HepG2 (cell line): ENCODE measurements at regions not wholly inside any gene's neighbourhood (a gene's known extent, or its start where the extent isn't known, plus 50 kb on each side); places are given as distances from the start of the nearest gene placed in this dataset.

ENCODE experiments used
- ATAC-seq: fragments of 200-7000 bp; cut with Tn5 transposase; 3 replicates; pipeline ENCODE4 v1.9.1; 2020; ENCODE audit warnings: mild to moderate bottlenecking, moderate library complexity
- BruUV-seq: library from RNA; stranded (reverse); fragments of 400-500 nt; replicated peaks from 2 replicates; lab custom pipeline; 2021; lab: Mats Ljungman, UMichigan
- CTCF ChIA-PET: fragments of 300-600 bp; formaldehyde crosslinking; extraction: SDS; loops from one replicate; lab custom pipeline; 2021; ENCODE audit warnings: low total read pairs, inconsistent platforms, low intra/inter-chr PET ratio; lab: Yijun Ruan, JAX
- POLR2A ChIA-PET: fragments of 350-600 bp; sonication (Branson Sonifier 250); formaldehyde crosslinking; loops from one replicate; lab custom pipeline; 2020; ENCODE audit warnings: antibody characterized with exemption, inconsistent platforms; lab: Yijun Ruan, JAX
- DNase-seq: peaks from one replicate; pipeline ENCODE4 v3.0.0-alpha.2; 2015; ENCODE audit warnings: low spot score
- FAIRE-seq: peaks from 3 replicates; lab custom pipeline; 2011; peaks lifted over from hg19 to GRCh38; lab: Jason Lieb, UNC
- H2AFZ ChIP-seq: one replicate; pipeline ENCODE4 v1.6.1; 2011; ENCODE audit warnings: low read length, inconsistent platforms
- H3K27ac ChIP-seq: fragments of 300-600 bp; 3 replicates; pipeline ENCODE4 v1.8.0; 2011; ENCODE audit warnings: mixed run types, mild to moderate bottlenecking, mixed read lengths, low read length, inconsistent platforms; ENCODE audit not compliant: insufficient read depth; ENCODE audit errors: extremely low read length
- H3K27me3 ChIP-seq, 2 experiments: fragments of 200-600 bp in 1 of 2; 2 replicates in 1 of 2; 3 replicates in 1 of 2; pipeline versions ENCODE4 v1.6.0 to v1.8.0; 2011; ENCODE audit warnings: low read length in 2 of 2, mild to moderate bottlenecking in 2 of 2, moderate library complexity in 2 of 2, inconsistent platforms in 1 of 2; ENCODE audit not compliant: insufficient read depth in 2 of 2, control insufficient read depth in 1 of 2
- H3K36me3 ChIP-seq, 2 experiments: fragments of 200-600 bp in 1 of 2; replicated peaks in 1 of 2; 2 replicates in 1 of 2; 3 replicates in 1 of 2; pipeline versions ENCODE4 v1.5.1 to v1.8.0; 2011; ENCODE audit warnings: low read length in 2 of 2, inconsistent platforms in 1 of 2; ENCODE audit not compliant: insufficient read depth in 2 of 2, control insufficient read depth in 1 of 2
- H3K4me1 ChIP-seq: 2 replicates; pipeline ENCODE4 v1.5.1; 2012; ENCODE audit warnings: low read length, inconsistent platforms; ENCODE audit not compliant: insufficient read depth
- H3K4me2 ChIP-seq: 2 replicates; pipeline ENCODE4 v1.6.0; 2011; ENCODE audit warnings: low read depth, low read length, inconsistent platforms
- H3K4me3 ChIP-seq, 3 experiments: fragments of 200-600 bp in 1 of 3; sonication (generic), shearing (Covaris generic) in 1 of 3; replicated peaks in 1 of 3; 2 replicates each; pipeline ENCODE4 v1.5.1; 2011 to 2016; ENCODE audit warnings: low read length in 3 of 3, inconsistent platforms in 2 of 3, low read depth in 2 of 3, mild to moderate bottlenecking in 2 of 3, control low read depth in 1 of 3, mixed read lengths in 1 of 3; ENCODE audit not compliant: insufficient read depth in 1 of 3
- H3K79me2 ChIP-seq: one replicate; pipeline ENCODE4 v1.6.1; 2011; ENCODE audit warnings: low read length, inconsistent platforms; ENCODE audit not compliant: insufficient read depth
- H3K9ac ChIP-seq: 2 replicates; pipeline ENCODE4 v1.6.0; 2011; ENCODE audit warnings: mild to moderate bottlenecking, low read depth, low read length, inconsistent platforms; ENCODE audit not compliant: insufficient read depth
- H3K9me3 ChIP-seq: 2 replicates; pipeline ENCODE4 v1.5.1; 2012; ENCODE audit warnings: mild to moderate bottlenecking, low read length
- H4K20me1 ChIP-seq: 2 replicates; pipeline ENCODE4 v1.6.0; 2011; ENCODE audit warnings: inconsistent platforms, mild to moderate bottlenecking, low read length, moderate library complexity; ENCODE audit not compliant: insufficient read depth
- KAT8 ChIP-seq: IDR thresholded peaks from 2 replicates; pipeline ENCODE4 v1.6.1; 2016; ENCODE audit warnings: missing genetic modification reagents, missing compliant biosample characterization
- MZF1 ChIP-seq: sonication (generic); formaldehyde crosslinking; IDR thresholded peaks from 2 replicates; pipeline ENCODE4 v1.8.1; 2023; ENCODE audit warnings: mild to moderate bottlenecking, missing genetic modification reagents, borderline replicate concordance
- POGZ ChIP-seq: sonication (generic); formaldehyde crosslinking; IDR thresholded peaks from 2 replicates; pipeline ENCODE4 v1.4.0; 2020; ENCODE audit warnings: mild to moderate bottlenecking, missing genetic modification reagents
- RARA ChIP-seq: IDR thresholded peaks from 2 replicates; pipeline ENCODE4 v1.6.1; 2016; ENCODE audit warnings: missing genetic modification reagents, missing compliant biosample characterization
- SMARCE1 ChIP-seq: fragments of 450-650 bp; IDR thresholded peaks from 2 replicates; pipeline ENCODE4 v1.6.1; 2017; ENCODE audit warnings: borderline replicate concordance
- TBL1XR1 ChIP-seq: fragments of 150-350 bp; IDR thresholded peaks from 2 replicates; pipeline ENCODE4 v1.6.1; 2014; ENCODE audit warnings: borderline replicate concordance, low read length; ENCODE audit not compliant: partially characterized antibody
- ZBTB44 ChIP-seq: sonication (generic); formaldehyde crosslinking; IDR thresholded peaks from 2 replicates; pipeline ENCODE4 v1.4.0; 2020; ENCODE audit warnings: missing genetic modification reagents
- ZNF142 ChIP-seq: sonication (generic); formaldehyde crosslinking; IDR thresholded peaks from 2 replicates; pipeline ENCODE4 v1.4.0; 2020; ENCODE audit warnings: missing genetic modification reagents
- ZNF18 ChIP-seq: sonication (generic); formaldehyde crosslinking; IDR thresholded peaks from 2 replicates; pipeline ENCODE4 v1.8.0; 2022; ENCODE audit warnings: mild to moderate bottlenecking, missing genetic modification reagents; ENCODE audit not compliant: insufficient replicate concordance
- ZNF496 ChIP-seq: sonication (generic); formaldehyde crosslinking; IDR thresholded peaks from 2 replicates; pipeline ENCODE4 v1.8.1; 2023; ENCODE audit warnings: mild to moderate bottlenecking, moderate library complexity, missing genetic modification reagents; ENCODE audit not compliant: insufficient replicate concordance
- ZNF629 ChIP-seq: sonication (generic); formaldehyde crosslinking; conservative IDR thresholded peaks from 2 replicates; pipeline ENCODE4 v1.5.0; 2020; ENCODE audit warnings: missing genetic modification reagents
- ZNF770 ChIP-seq: sonication (generic); formaldehyde crosslinking; IDR thresholded peaks from 2 replicates; pipeline ENCODE4 v1.5.0; 2020; ENCODE audit warnings: mild to moderate bottlenecking, missing genetic modification reagents
- WGBS: methylation state at CpG from one replicate; pipeline ENCODE4 v1.1.6; 2017; ENCODE audit warnings: low lambda C conversion rate; 5-methylcytosine and 5-hydroxymethylcytosine counted together
- in situ Hi-C: cut with HindIII; loops from 2 replicates; pipeline ENCODE4 v1.10.0; 2017; ENCODE audit warnings: low pct_unique_long_range_greater_than_20kb; ENCODE audit not compliant: extremely low pct_ligation_motif_present
- intact Hi-C: fragments of 100-400 bp; cut with micrococcal nuclease; formaldehyde crosslinking; loops from one replicate; pipeline ENCODE4 v1.10.0; 2022; ENCODE audit not compliant: unreplicated experiment

- no peak for TF ChIP-seq POGZ (CRISPR knock-in tag)
Measured at GRCh38 chr5:179417696-179418095, 72.4 kb upstream of the ADAMTS2 start (continued).

- H3K36me3 ChIP-seq: no peaks in the 10 kb centered on the region
- DNase-seq (no peak), FAIRE-seq (no peak), ATAC-seq (no peak)
- no peak overlapping the region for H3K9ac ChIP-seq
- no peaks in the 10 kb centered on the region for H3K9me3 ChIP-seq
- WGBS: 17% methylated on average over 8 of the region's 10 CpGs
- intact Hi-C loops: no loop called here
- no peak overlapping the region for H3K27ac ChIP-seq
- BruUV-seq: no TSS peak
- POLR2A ChIA-PET: no interaction called here
- H3K79me2 ChIP-seq: no peaks in the 10 kb centered on the region
- H4K20me1 ChIP-seq: no peaks in the 10 kb centered on the region
- CTCF ChIA-PET: no interaction called here
- H3K4me2 ChIP-seq: no peak overlapping the region
- in situ Hi-C loops: no loop called here
- H3K27me3 ChIP-seq: peaks cover 2 to 45% of the 10 kb centered on the region in 2 experiments
- H3K4me1 ChIP-seq: no peaks in the 10 kb centered on the region
- H2AFZ ChIP-seq: no peak overlapping the region
- H3K4me3 ChIP-seq: no peak overlapping the region
- TF ChIP-seq ZNF18 (CRISPR knock-in tag) (no peak), ZNF629 (no peak), RARA (no peak), TBL1XR1 (no peak), KAT8 (CRISPR knock-in tag) (no peak), ZNF142 (no peak), ZBTB44 (CRISPR knock-in tag) (no peak), SMARCE1 (no peak), ZNF770 (no peak), MZF1 (CRISPR knock-in tag) (no peak), ZNF496 (CRISPR knock-in tag) (no peak)
Measured at GRCh38 chr5:179417016-179417415, 71.8 kb upstream of the ADAMTS2 start.
